Colon (tissue), 2 donors: ENCODE measurements at regions not wholly inside any gene's neighbourhood (a gene's known extent, or its start where the extent isn't known, plus 50 kb on each side); places are given as distances from the start of the nearest gene placed in this dataset.

Source experiments
- FAIRE-seq: peaks from 2 replicates; lab custom pipeline; 2012; peaks lifted over from hg19 to GRCh38; lab: Jason Lieb, UNC
- donor health status: control.
- donor health status: control.

- FAIRE-seq: no peak
Measured at GRCh38 chr18:45227001-45227742, 388.1 kb upstream of the SLC14A2 start.

DNA sequence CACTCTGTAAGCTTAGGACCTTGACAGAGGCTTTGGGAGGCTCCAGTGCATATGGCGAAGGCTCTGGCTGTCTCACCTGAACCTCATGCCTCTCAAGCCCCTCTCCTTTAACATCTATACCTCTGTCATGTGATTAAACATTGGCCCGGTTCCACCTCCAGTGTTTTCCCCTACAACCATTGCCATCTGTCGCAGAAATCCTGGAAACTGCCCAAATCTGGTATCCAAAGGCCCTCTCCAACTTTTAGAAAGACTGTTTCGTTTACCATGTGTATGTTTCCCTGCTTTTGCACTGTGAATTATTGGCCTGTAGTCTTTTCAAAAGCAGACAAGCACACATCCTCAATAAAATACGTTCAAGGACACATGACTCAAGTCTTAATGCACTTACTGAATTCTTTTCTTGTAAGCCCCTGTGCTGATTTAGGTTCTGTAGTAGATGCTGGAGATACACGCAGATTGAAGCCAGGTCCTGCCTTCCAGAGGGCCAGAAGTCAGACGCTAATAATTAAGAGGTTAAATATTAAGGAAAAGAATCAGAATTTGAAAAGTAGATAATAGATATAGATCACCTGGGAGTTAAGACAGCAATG lies 386.4 kb upstream of the SLC14A2 start:
- no peak for FAIRE-seq

- no peak for FAIRE-seq
Measured at GRCh38 chr18:45231617-45232016, 383.7 kb upstream of the SLC14A2 start.

DNA sequence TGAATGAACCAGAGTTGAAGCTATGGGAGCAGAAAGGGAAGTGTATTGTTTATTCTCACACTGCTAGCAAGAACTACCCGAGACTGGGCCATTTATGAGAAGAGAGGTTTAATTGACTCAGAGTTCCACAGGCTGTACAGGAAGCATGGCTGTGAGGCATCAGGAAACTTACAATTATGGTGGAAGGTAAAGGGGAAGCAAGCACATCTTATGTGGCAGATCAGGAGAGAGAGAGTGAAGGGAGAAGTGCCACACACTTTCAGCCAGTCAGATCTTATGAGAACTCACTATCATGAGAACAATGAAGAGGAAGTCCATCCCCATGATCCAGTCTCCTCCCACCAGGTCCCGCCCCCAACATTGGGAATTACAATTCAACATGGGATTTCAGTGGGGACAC lies 383.2 kb upstream of the SLC14A2 start:
- no peak for FAIRE-seq

GRCh38 chr18:45236676-45237075 lies 378.6 kb upstream of the SLC14A2 start:
- no peak for FAIRE-seq

DNA sequence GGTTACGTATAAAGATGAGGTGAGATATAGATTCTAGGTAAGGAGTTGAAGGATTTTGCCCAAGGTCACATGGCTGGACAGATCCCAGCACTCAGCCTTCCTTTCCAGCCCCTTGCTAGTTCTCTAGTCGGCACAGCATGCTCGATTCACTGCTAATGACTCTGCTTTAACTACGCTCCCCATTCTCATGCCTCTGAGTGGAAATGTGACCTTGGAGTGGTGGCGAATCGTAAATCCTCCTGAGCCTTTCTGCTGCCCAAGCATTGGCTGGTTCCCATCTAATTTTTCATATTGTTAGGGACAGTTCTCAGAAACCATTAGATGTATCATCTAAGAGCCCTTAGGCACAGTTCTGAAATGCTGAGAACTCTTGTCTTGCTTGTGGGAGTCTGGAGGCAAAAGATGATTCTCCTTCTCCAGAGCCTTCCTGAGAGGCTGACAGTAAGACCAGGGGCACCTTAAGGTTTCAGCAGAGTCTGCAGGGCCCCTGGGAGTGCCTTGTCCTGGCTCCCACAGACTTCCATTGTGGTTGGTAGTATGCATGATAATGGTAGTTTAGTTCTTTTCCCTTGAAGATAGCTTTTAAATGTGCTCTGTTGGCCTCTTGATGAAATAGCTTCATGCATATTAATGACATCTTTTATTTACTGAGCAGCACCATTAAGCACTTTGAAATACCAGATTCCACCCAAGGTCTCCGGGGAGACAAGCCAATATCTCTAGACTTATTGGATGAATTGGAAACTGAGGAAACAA lies 377.8 kb upstream of the SLC14A2 start:
- no peak for FAIRE-seq

GRCh38 chr18:45241271-45241670 lies 374.0 kb upstream of the SLC14A2 start:
- no peak for FAIRE-seq

DNA sequence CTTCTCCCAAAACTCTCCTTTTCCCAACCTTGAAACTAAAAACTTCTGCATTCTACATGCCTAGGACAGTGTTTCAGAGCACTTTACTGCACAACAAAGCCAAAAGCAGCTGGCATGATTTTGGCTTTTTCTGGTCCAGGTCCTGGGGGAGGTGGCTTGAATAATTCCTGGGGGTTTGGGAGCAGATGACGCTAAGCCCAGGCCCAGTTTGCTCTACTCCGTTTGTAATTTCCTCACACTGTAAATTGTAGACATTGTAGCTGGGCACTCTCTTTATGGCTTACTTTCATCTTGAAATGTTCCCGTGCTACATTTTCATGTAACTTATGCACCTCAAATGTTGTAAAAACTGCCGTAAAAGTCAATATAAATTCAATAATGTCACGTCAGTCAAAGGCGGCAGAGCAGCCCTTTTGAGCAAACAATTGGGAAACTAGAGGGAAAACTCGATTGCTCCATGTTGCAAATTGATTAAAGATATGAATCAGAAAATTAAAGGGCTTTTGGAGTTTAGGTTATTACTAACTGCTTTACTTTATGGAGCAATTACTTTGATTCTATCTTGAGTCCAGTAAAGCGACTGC lies 373.2 kb upstream of the SLC14A2 start:
- no peak for FAIRE-seq

DNA sequence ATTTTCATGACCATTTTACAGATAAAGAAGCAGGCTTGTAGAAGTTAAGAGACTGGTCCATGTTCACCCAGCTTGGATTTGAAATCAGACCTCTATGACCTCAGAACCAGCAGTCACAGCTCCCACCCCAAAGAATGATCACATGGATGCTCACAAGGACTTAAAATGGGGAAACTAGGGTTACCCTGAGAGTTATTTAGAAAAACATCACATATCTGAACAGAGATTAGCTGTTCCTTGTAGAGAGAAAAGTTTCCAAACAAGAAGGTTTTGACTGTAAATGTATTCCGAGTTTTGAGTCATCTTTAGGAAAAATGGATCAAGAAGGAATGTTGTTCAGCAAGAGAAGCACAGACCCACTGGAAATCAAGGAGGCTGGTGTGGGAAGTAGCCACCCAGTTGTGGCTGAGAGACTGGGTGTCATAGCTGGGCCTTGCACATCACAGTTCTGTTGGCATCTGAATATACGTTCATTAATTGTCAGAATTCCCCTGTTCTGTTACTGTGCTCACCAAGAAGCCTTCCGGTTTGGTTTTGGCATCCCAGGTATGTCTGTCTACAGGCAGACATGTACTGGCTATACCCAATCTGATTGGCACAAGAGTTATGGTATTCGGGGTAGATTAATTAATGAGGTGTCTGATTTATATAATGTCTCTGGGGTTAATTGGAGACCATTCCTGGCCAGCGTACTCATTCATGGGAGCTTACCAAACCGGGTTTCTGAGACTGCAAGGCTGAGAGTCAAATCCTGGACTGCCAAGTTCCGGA lies 371.8 kb upstream of the SLC14A2 start:
- no peak for FAIRE-seq

GRCh38 chr18:45245091-45245511 lies 370.2 kb upstream of the SLC14A2 start:
- no peak for FAIRE-seq

DNA sequence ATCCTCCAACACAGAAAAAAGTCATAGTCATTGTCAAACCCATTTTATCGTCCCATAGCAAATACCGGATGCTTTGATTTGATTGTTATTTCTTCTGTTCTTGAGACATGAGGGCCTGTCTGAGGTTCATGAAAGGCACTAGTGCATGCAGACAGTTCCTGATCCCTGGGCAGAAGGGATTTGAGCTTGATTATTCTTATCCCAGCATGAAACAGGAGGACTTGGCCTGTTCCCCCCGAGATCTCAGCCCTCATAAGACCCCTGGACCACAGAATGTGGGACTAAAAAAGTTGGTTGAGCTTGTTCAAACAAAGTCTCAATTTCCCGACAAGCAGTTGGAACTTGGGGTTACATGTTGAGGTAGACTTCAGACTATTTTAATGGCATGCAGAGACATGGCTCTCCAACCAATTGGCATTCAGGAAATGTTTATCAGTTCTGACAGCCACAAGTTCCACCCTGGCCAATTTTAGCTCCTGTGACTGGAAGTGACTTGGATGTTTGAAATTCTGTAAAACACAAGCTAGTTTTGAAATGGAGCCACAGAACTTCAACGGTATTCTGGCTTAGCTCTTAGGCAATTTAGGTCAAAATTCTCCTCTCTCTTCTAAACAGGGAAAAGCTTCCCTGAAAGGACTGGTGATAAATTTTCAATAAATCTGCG lies 366.9 kb upstream of the SLC14A2 start:
- FAIRE-seq: no peak

DNA sequence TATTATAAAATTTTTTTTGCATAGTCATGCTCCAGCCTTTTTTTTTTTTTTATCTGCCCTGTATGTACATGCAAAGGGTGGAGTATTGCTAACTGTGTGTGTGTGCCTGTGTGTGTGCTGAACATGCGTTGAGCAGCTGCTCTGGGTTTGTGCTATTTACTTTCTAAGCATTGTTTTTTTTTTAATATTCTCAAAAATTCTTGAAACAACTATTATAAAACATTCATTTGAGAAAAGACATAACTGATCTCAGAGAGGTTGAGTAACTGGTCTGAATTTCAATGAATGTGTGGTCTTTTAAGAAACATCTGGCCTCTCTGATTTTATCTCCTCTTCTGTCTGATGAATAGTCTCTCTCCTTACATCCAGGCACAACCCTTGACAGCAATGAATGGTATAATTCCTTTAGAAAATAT lies 366.0 kb upstream of the SLC14A2 start:
- FAIRE-seq: no peak

DNA sequence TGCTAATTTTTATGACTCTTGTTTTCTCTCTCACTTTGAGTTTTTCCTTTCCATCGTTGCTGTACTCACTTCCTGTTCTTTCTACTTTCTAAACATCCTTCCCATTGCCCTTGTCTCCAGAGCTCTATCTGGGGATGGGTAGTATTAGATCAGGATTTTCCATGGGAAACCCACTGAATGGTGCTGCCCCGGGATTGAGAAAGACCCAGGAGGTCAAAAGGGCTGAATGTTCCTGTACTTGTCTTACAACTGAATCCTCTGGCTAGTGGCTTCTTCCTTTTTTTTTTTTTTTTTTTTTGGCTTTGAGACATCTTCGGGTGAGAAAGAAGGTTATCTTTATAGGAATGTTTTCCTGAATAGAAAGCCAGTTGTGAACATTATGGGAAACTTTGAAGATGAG lies 364.8 kb upstream of the SLC14A2 start:
- FAIRE-seq: no peak

- no peak for FAIRE-seq
Measured at GRCh38 chr18:45251236-45251635, 364.0 kb upstream of the SLC14A2 start.

DNA sequence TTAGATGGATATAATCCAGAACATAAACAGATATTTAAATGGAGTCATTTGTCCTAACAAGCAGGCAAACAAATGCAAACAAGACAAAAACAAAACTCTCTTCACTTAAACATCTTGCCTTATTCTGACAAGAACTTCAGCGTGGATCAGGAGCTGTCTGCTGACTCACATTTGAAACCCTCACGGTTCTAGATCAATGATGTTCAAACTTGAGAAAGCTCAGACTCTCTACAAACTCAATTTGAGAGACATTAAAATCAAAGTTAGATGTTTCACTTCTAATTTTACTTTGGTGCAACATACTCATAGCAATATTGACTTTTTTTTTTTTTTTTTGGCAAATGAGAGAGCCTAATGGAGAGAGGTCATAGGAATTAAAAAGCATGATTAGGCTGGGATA lies 362.8 kb upstream of the SLC14A2 start:
- FAIRE-seq: no peak

- FAIRE-seq: no peak
Measured at GRCh38 chr18:45253056-45253565, 362.2 kb upstream of the SLC14A2 start.

DNA sequence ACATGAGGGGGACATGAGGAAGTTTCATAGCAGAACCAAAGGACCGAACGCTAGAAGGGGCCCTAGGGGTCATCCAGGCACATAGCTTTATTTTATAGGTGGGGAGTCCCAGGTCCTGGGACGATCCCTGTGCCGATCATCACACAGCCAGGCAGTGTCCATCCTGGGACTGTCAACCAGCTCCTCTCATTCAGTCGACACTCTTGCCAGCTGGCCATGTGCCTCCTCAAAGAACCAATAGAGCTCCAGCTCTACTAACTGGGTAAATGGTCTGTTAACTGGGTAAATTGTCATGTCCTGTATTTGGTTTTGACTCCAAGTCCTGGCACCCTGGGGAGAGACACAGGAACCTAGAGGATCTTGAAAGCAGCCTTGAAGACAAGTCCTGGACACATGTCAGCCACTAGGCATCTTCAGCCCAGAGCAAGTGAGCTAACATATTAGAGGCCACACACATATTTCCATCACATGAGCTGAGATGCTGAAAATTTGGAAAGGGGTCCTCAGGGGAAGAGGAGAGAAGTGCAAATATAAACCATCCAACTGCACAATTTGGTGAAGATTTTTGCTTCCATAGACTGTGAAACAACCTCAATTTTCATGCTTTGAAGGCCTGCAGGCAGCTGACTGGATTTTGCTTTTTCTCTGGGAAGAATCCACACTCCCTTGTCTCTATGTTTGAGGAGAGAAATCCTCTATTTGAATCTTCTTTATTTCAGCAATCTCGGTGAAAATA lies 361.1 kb upstream of the SLC14A2 start:
- FAIRE-seq: no peak

GRCh38 chr18:45254709-45255082 lies 360.6 kb upstream of the SLC14A2 start:
- no peak for FAIRE-seq

- no peak for FAIRE-seq
Measured at GRCh38 chr18:45255197-45255890, 359.9 kb upstream of the SLC14A2 start.

- FAIRE-seq: no peak
Measured at GRCh38 chr18:45260125-45260524, 355.2 kb upstream of the SLC14A2 start.
